A549 (cell line): ENCODE measurements at regions not wholly inside any gene's neighbourhood (a gene's known extent, or its start where the extent isn't known, plus 50 kb on each side); places are given as distances from the start of the nearest gene placed in this dataset.

ENCODE experiments used
- ATAC-seq, 2 experiments: fragments of 200-7000 bp in 1 of 2; fragments of >200 bp in 1 of 2; cut with Nextera tagmentation in 1 of 2; cut with Tn5 transposase in 1 of 2; 3 replicates each; pipeline versions ENCODE4 v1.8.0 to v1.9.1; 2018 to 2020; ENCODE audit warnings: mild to moderate bottlenecking in 1 of 2, moderate library complexity in 1 of 2
- CTCF ChIA-PET: fragments of 300-600 bp; sonication (Branson Sonifier 250); formaldehyde crosslinking; extraction: SDS; loops from one replicate; lab custom pipeline; 2021; ENCODE audit warnings: antibody characterized with exemption, inconsistent platforms; lab: Yijun Ruan, JAX
- POLR2A ChIA-PET: fragments of 350-600 bp; formaldehyde crosslinking; extraction: SDS; loops from one replicate; lab custom pipeline; 2021; ENCODE audit warnings: antibody characterized with exemption, inconsistent platforms; lab: Yijun Ruan, JAX
- DNase-seq, 2 experiments: peaks; one replicate each; pipeline versions ENCODE4 v3.0.0 to v3.0.0-alpha.2; 2011 to 2016; ENCODE audit warnings: low read depth in 1 of 2, low spot score in 1 of 2
- FAIRE-seq: peaks from 2 replicates; lab custom pipeline; 2011; peaks lifted over from hg19 to GRCh38; lab: Jason Lieb, UNC
- H3K27ac ChIP-seq, 2 experiments: fragments of >200 bp; sonication (Bioruptor Twin); formaldehyde crosslinking; 3 replicates each; pipeline ENCODE4 v1.5.1; 2016 to 2017
- H3K4me1 ChIP-seq: fragments of >200 bp; sonication (Bioruptor Twin); formaldehyde crosslinking; 3 replicates; pipeline ENCODE4 v1.6.1; 2016
- H3K4me2 ChIP-seq: fragments of >200 bp; sonication (Bioruptor Twin); formaldehyde crosslinking; 3 replicates; pipeline ENCODE4 v1.6.1; 2016
- H3K4me3 ChIP-seq: fragments of >200 bp; sonication (Bioruptor Twin); formaldehyde crosslinking; 3 replicates; pipeline ENCODE4 v1.5.1; 2016
- H3K9me3 ChIP-seq: fragments of >200 bp; sonication (Bioruptor Twin); formaldehyde crosslinking; 3 replicates; pipeline ENCODE4 v1.6.1; 2016
- ATOH8 ChIP-seq: fragments of 250-450 bp; sonication (Bioruptor Pico); IDR thresholded peaks from 2 replicates; pipeline ENCODE4 v1.5.0; 2020; ENCODE audit warnings: low read depth, mild to moderate bottlenecking, moderate library complexity
- BHLHE40 ChIP-seq: IDR thresholded peaks from 2 replicates; pipeline ENCODE4 v1.6.1; 2012; ENCODE audit warnings: low read depth, low read length, inconsistent platforms
- CTCF ChIP-seq: fragments of >200 bp; sonication (Bioruptor Twin); formaldehyde crosslinking; IDR thresholded peaks from 3 replicates; pipeline ENCODE4 v1.5.1; 2016
- E2F6 ChIP-seq: IDR thresholded peaks from 2 replicates; pipeline ENCODE4 v1.6.1; 2012; ENCODE audit warnings: low read depth, borderline replicate concordance
- ELK1 ChIP-seq: fragments of 150-350 bp; IDR thresholded peaks from 2 replicates; pipeline ENCODE4 v1.6.1; 2014; ENCODE audit warnings: low read depth, mild to moderate bottlenecking, low read length
- ESRRA ChIP-seq: fragments of 150-350 bp; IDR thresholded peaks from 2 replicates; pipeline ENCODE4 v1.6.1; 2014; ENCODE audit warnings: mild to moderate bottlenecking, low read length, borderline replicate concordance
- HEYL ChIP-seq: fragments of 250-450 bp; sonication (Bioruptor Pico); IDR thresholded peaks from 2 replicates; pipeline ENCODE4 v1.8.0; 2021; ENCODE audit warnings: mild to moderate bottlenecking, moderate library complexity
- HMGXB4 ChIP-seq: fragments of 250-450 bp; sonication (Bioruptor Pico); IDR thresholded peaks from 2 replicates; pipeline ENCODE4 v1.5.0; 2021; ENCODE audit warnings: mild to moderate bottlenecking, moderate library complexity, borderline replicate concordance
- HOXB5 ChIP-seq: fragments of 250-450 bp; sonication (Bioruptor Pico); IDR thresholded peaks from 2 replicates; pipeline ENCODE4 v1.5.0; 2020; ENCODE audit warnings: mild to moderate bottlenecking, moderate library complexity
- JUNB ChIP-seq: fragments of >200 bp; sonication (Bioruptor Twin); formaldehyde crosslinking; IDR thresholded peaks from 2 replicates; pipeline ENCODE4 v1.6.1; 2016
- KDM1A ChIP-seq: fragments of 200-600 bp; sonication (generic); IDR thresholded peaks from 2 replicates; pipeline ENCODE4 v1.6.1; 2016; ENCODE audit warnings: low read depth, mild to moderate bottlenecking
- MAFK ChIP-seq: fragments of 450-650 bp; IDR thresholded peaks from 2 replicates; pipeline ENCODE4 v1.6.1; 2014; ENCODE audit not compliant: partially characterized antibody
- MAZ ChIP-seq: fragments of 150-350 bp; IDR thresholded peaks from 2 replicates; pipeline ENCODE4 v1.6.1; 2014; ENCODE audit warnings: antibody characterized with exemption, low read depth, low read length, borderline replicate concordance
- MYC ChIP-seq: IDR thresholded peaks from 2 replicates; pipeline ENCODE4 v1.6.1; 2012; ENCODE audit warnings: mild to moderate bottlenecking, inconsistent platforms, low read length, improper control_type of control experiment, borderline replicate concordance
- NR3C1 ChIP-seq: fragments of >200 bp; sonication (Bioruptor Twin); formaldehyde crosslinking; IDR thresholded peaks from 3 replicates; pipeline ENCODE4 v1.6.1; 2017
- REST ChIP-seq: fragments of 200-600 bp; sonication (generic); IDR thresholded peaks from 2 replicates; pipeline ENCODE4 v1.6.1; 2016; ENCODE audit warnings: antibody characterized with exemption, mild to moderate bottlenecking, moderate library complexity
- RFX5 ChIP-seq: fragments of 450-650 bp; IDR thresholded peaks from 2 replicates; pipeline ENCODE4 v1.7.1; 2014; ENCODE audit warnings: antibody characterized with exemption, mild to moderate bottlenecking, moderate library complexity
- USF2 ChIP-seq: fragments of 450-650 bp; IDR thresholded peaks from 2 replicates; pipeline ENCODE4 v1.6.1; 2014; ENCODE audit warnings: antibody characterized with exemption
- ZC3H11A ChIP-seq: fragments of 450-650 bp; IDR thresholded peaks from 2 replicates; pipeline ENCODE4 v1.6.1; 2014; ENCODE audit warnings: antibody characterized with exemption, mild to moderate bottlenecking
- ZFP36 ChIP-seq: fragments of 450-650 bp; IDR thresholded peaks from 2 replicates; pipeline ENCODE4 v1.6.1; 2014; ENCODE audit warnings: borderline replicate concordance; ENCODE audit not compliant: partially characterized antibody
- WGBS: methylation state at CpG from one replicate; pipeline ENCODE4 v1.1.6; 2017; ENCODE audit errors: missing lambda C conversion rate; 5-methylcytosine and 5-hydroxymethylcytosine counted together

GRCh38 chr20:12291386-12291785 is 373.7 kb downstream of the BTBD3 start:
- H3K4me1 ChIP-seq: no peaks in the 10 kb centered on the region
- peak; percentile 78 for FAIRE-seq
- H3K9me3 ChIP-seq: no peaks in the 10 kb centered on the region
- H3K4me2 ChIP-seq: no peak overlapping the region
- H3K27ac ChIP-seq: no peak overlapping the region
- CTCF ChIA-PET: no interaction called here
- ATAC-seq: no peak
- peak; percentile 61 for TF ChIP-seq MAFK
- no peak for TF ChIP-seq ESRRA
- TF ChIP-seq, all 56 proteins: peak for 1
- no peak for DNase-seq
- H3K4me3 ChIP-seq: no peak overlapping the region
- 1% methylated on average over 3 of the region's 3 CpGs for WGBS
- POLR2A ChIA-PET: no interaction called here

- 2% methylated on average over 3 of the region's 3 CpGs for WGBS
- FAIRE-seq: no peak
These were observed 376.2 kb downstream of the BTBD3 start for GRCh38 chr20:12293900-12294299.

GRCh38 chr20:12294678-12295077 is 377.0 kb downstream of the BTBD3 start:
- no peak overlapping the region for H3K27ac ChIP-seq
- no peak for ATAC-seq
- POLR2A ChIA-PET: no interaction called here
- no peaks in the 10 kb centered on the region for H3K4me1 ChIP-seq
- no peak for FAIRE-seq
- no peak for TF ChIP-seq BHLHE40
- TF ChIP-seq ATOH8 (CRISPR knock-in tag): no peak
- no peak for TF ChIP-seq ELK1
- TF ChIP-seq CTCF: no peak
- TF ChIP-seq REST: no peak
- no peak for TF ChIP-seq E2F6
- no peak for TF ChIP-seq MYC
- TF ChIP-seq MAZ: no peak
- TF ChIP-seq ZC3H11A: no peak
- no peak for TF ChIP-seq HMGXB4
- TF ChIP-seq HOXB5 (CRISPR knock-in tag): no peak
- no peak for TF ChIP-seq KDM1A
- no peak for TF ChIP-seq HEYL (CRISPR knock-in tag)
- no peak for TF ChIP-seq NR3C1
- TF ChIP-seq, all 56 proteins: peak for 0
- Histone ChIP-seq H3K9me3 (peaks cover 7% of the 10 kb centered on the region; the same call in 2 of the 3 replicates), H3K4me2 (no peak overlapping the region), H3K4me3 (no peak overlapping the region)
- CTCF ChIA-PET: no interaction called here
- no peak for DNase-seq
- WGBS: 47% methylated on average over 3 of the region's 3 CpGs

More at GRCh38 chr20:12293900-12294299, 376.2 kb downstream of the BTBD3 start:
- CTCF ChIA-PET: interaction anchor here (1.1 kb wide), 1 partner anchor 302 kb away, joined by 3 read pairs; no protein-coding TSS in a partner anchor
- peaks cover 7% of the 10 kb centered on the region; the same call in 2 of the 3 replicates for H3K9me3 ChIP-seq
- ATAC-seq: no peak
- no peak overlapping the region for H3K4me2 ChIP-seq
- no peaks in the 10 kb centered on the region for H3K4me1 ChIP-seq
- DNase-seq: no peak
- TF ChIP-seq ZFP36 (no peak), USF2 (no peak), HEYL (CRISPR knock-in tag) (no peak), MAZ (no peak), NR3C1 (no peak), JUNB (no peak), MAFK (no peak), RFX5 (no peak)
- TF ChIP-seq, all 56 proteins: peak for 0
- POLR2A ChIA-PET: no interaction called here
- H3K27ac ChIP-seq: no peak overlapping the region
- no peak overlapping the region for H3K4me3 ChIP-seq
